ENCODE measurements at regions not wholly inside any gene's neighbourhood (a gene's known extent, or its start where the extent isn't known, plus 50 kb on each side); places are given as distances from the start of the nearest gene placed in this dataset.

GRCh38 chr7:13198727-13199126, 511.3 kb downstream of the ARL4A start:
- H3K9me3 ChIP-seq, result no peaks in the 10 kb centered on the region
- no peak overlapping the region for H3K27ac ChIP-seq

GRCh38 chr7:13201628-13202027, 514.2 kb downstream of the ARL4A start:
- 90% methylated on average over 1 of the region's 1 CpG for WGBS
- no peak for DNase-seq (ENCODE audit: low spot score in 2 of 2)

More at GRCh38 chr7:13198727-13199126, 511.3 kb downstream of the ARL4A start:
- DNase-seq (ENCODE audit: low spot score in 2 of 2), result no peak
- Histone ChIP-seq H3K4me1 (no peaks in the 10 kb centered on the region), H3K36me3 (no peaks in the 10 kb centered on the region), H3K27me3 (no peaks in the 10 kb centered on the region), H3K4me3 (no peak overlapping the region)
- no peak for TF ChIP-seq EP300 (IDR thresholded peaks at IDR 0.05)
- no peak for TF ChIP-seq POLR2AphosphoS5 (IDR thresholded peaks at IDR 0.05)
- TF ChIP-seq POLR2A (IDR thresholded peaks at IDR 0.05), result no peak
- TF ChIP-seq CTCF (IDR thresholded peaks at IDR 0.05), result no peak
- WGBS, result 42% methylated on average over 2 of the region's 2 CpGs

GRCh38 chr7:13217768-13218167, 530.3 kb downstream of the ARL4A start:
- H3K9me3 ChIP-seq, result no peaks in the 10 kb centered on the region
- H3K27me3 ChIP-seq, result no peaks in the 10 kb centered on the region
- DNase-seq (ENCODE audit: low spot score in 2 of 2), result no peak
- TF ChIP-seq EP300 (IDR thresholded peaks at IDR 0.05) (no peak), CTCF (IDR thresholded peaks at IDR 0.05) (no peak), POLR2A (IDR thresholded peaks at IDR 0.05) (no peak), POLR2AphosphoS5 (IDR thresholded peaks at IDR 0.05) (no peak)
- WGBS, result 33% methylated on average over 1 of the region's 1 CpG
- H3K36me3 ChIP-seq, result no peaks in the 10 kb centered on the region
- no peak overlapping the region for H3K27ac ChIP-seq
- peaks cover 6% of the 10 kb centered on the region for H3K4me1 ChIP-seq
- H3K4me3 ChIP-seq, result no peak overlapping the region

More at GRCh38 chr7:13201628-13202027, 514.2 kb downstream of the ARL4A start:
- Histone ChIP-seq H3K27ac (no peak overlapping the region), H3K36me3 (no peaks in the 10 kb centered on the region), H3K4me1 (no peaks in the 10 kb centered on the region), H3K27me3 (no peaks in the 10 kb centered on the region), H3K9me3 (no peaks in the 10 kb centered on the region), H3K4me3 (no peak overlapping the region)
- TF ChIP-seq CTCF (IDR thresholded peaks at IDR 0.05) (no peak), POLR2A (IDR thresholded peaks at IDR 0.05) (no peak), POLR2AphosphoS5 (IDR thresholded peaks at IDR 0.05) (no peak), EP300 (IDR thresholded peaks at IDR 0.05) (no peak)

GRCh38 chr7:13225068-13225467, 537.6 kb downstream of the ARL4A start:
- no peak for DNase-seq (ENCODE audit: low spot score in 2 of 2)
- no peaks in the 10 kb centered on the region for H3K27me3 ChIP-seq
- WGBS, result 73% methylated on average over 1 of the region's 1 CpG
- H3K27ac ChIP-seq, result no peak overlapping the region
- no peaks in the 10 kb centered on the region for H3K4me1 ChIP-seq
- H3K36me3 ChIP-seq, result no peaks in the 10 kb centered on the region
- no peak for TF ChIP-seq POLR2AphosphoS5 (IDR thresholded peaks at IDR 0.05)
- no peak for TF ChIP-seq POLR2A (IDR thresholded peaks at IDR 0.05)
- TF ChIP-seq CTCF (IDR thresholded peaks at IDR 0.05), result no peak
- no peak for TF ChIP-seq EP300 (IDR thresholded peaks at IDR 0.05)
- no peak overlapping the region for H3K4me3 ChIP-seq
- no peaks in the 10 kb centered on the region for H3K9me3 ChIP-seq

GRCh38 chr7:13226385-13226784, 539.0 kb downstream of the ARL4A start:
- H3K36me3 ChIP-seq, result no peaks in the 10 kb centered on the region
- no peaks in the 10 kb centered on the region for H3K9me3 ChIP-seq
- WGBS, result 87% methylated on average over 4 of the region's 4 CpGs
- H3K4me1 ChIP-seq, result no peaks in the 10 kb centered on the region
- DNase-seq (ENCODE audit: low spot score in 2 of 2), result no peak
- TF ChIP-seq CTCF (IDR thresholded peaks at IDR 0.05), result no peak
- no peak overlapping the region for H3K4me3 ChIP-seq
- H3K27me3 ChIP-seq, result no peaks in the 10 kb centered on the region
- no peak overlapping the region for H3K27ac ChIP-seq

All from suprapubic skin (tissue), 4 donors.